GM23248 (cell line): ENCODE measurements at regions not wholly inside any gene's neighbourhood (a gene's known extent, or its start where the extent isn't known, plus 50 kb on each side); places are given as distances from the start of the nearest gene placed in this dataset.

ENCODE experiments used
- EZH2 ChIP-seq: fragments of 200-600 bp; sonication (generic); IDR thresholded peaks from 2 replicates; pipeline ENCODE4 v1.6.1; 2018; ENCODE audit warnings: antibody characterized with exemption, mild to moderate bottlenecking; ENCODE audit not compliant: insufficient read depth, poor library complexity, severe bottlenecking
- EZH2phosphoT487 ChIP-seq: fragments of 200-600 bp; sonication (generic); IDR thresholded peaks from 2 replicates; pipeline ENCODE4 v1.6.1; 2018; ENCODE audit warnings: antibody characterized with exemption, moderate library complexity, mild to moderate bottlenecking, low read depth; ENCODE audit not compliant: insufficient read depth

DNA sequence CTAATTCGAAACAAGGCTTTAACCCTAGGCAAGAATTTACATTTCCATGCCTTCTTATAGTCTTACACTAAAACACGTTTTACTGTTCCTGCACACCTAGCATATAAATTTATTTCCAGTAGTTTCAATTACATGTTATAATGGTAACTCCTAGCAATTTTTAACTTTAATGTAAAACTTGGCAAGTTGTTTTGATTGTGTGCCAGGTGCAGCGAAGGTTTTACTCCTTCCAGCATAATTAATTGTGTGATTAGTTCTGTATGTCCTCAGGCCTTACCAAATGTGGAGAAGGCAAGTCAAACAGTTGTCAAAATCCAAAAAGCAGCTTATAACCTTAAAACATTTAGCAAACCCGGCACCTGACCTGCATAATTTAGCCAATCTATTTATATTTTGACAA, 114.8 kb downstream of the KCNK1 start:
- no peak for TF ChIP-seq EZH2
- no peak for TF ChIP-seq EZH2phosphoT487
